ENCODE measurements at regions not wholly inside any gene's neighbourhood (a gene's known extent, or its start where the extent isn't known, plus 50 kb on each side); places are given as distances from the start of the nearest gene placed in this dataset.
A peak's percentile ranks its signal among the peaks of the same experiment; 100 is the strongest.

- DNase-seq, result no peak
Observed at GRCh38 chr2:104420420-104420819, 433.5 kb upstream of the POU3F3 start.

GRCh38 chr2:104420953-104421352, 433.0 kb upstream of the POU3F3 start:
- no peak for DNase-seq

GRCh38 chr2:104425850-104426595, 427.9 kb upstream of the POU3F3 start:
- DNase-seq, result no peak

GRCh38 chr2:104428155-104428554, 425.8 kb upstream of the POU3F3 start:
- peak in 1 of 2 experiments; percentile 13 for DNase-seq

GRCh38 chr2:104429639-104430358, 424.1 kb upstream of the POU3F3 start:
- DNase-seq, result no peak

- DNase-seq, result no peak
Observed at GRCh38 chr2:104430359-104430740, 423.6 kb upstream of the POU3F3 start.

- no peak for DNase-seq
Observed at GRCh38 chr2:104430852-104431251, 423.1 kb upstream of the POU3F3 start.

GRCh38 chr2:104431701-104432121, 422.2 kb upstream of the POU3F3 start:
- no peak for DNase-seq

- no peak for DNase-seq
Observed at GRCh38 chr2:104432401-104432800, 421.5 kb upstream of the POU3F3 start.

- DNase-seq, result no peak
Observed at GRCh38 chr2:104432991-104433390, 420.9 kb upstream of the POU3F3 start.

GRCh38 chr2:104433657-104434056, 420.3 kb upstream of the POU3F3 start:
- no peak for DNase-seq

GRCh38 chr2:104434318-104434792, 419.6 kb upstream of the POU3F3 start:
- no peak for DNase-seq

GRCh38 chr2:104434966-104435365, 418.9 kb upstream of the POU3F3 start:
- DNase-seq, result no peak

- no peak for DNase-seq
Observed at GRCh38 chr2:104438481-104438880, 415.4 kb upstream of the POU3F3 start.

- peak; percentile 91 to 94 for DNase-seq
Observed at GRCh38 chr2:104443145-104443544, 410.8 kb upstream of the POU3F3 start.

- DNase-seq, result no peak
Observed at GRCh38 chr2:104444392-104444791, 409.5 kb upstream of the POU3F3 start.

GRCh38 chr2:104444889-104445288, 409.0 kb upstream of the POU3F3 start:
- peak in 1 of 2 experiments; percentile 2 for DNase-seq

GRCh38 chr2:104447831-104448434, 406.0 kb upstream of the POU3F3 start:
- peak in 1 of 2 experiments; percentile 15 for DNase-seq

GRCh38 chr2:104448661-104449440, 405.1 kb upstream of the POU3F3 start:
- DNase-seq, result no peak

- no peak for DNase-seq
Observed at GRCh38 chr2:104452558-104452957, 401.4 kb upstream of the POU3F3 start.

GRCh38 chr2:104462731-104463130, 391.2 kb upstream of the POU3F3 start:
- no peak for DNase-seq

GRCh38 chr2:104465981-104466380, 387.9 kb upstream of the POU3F3 start:
- peak; percentile 78 to 84 for DNase-seq

GRCh38 chr2:104468846-104469245, 385.1 kb upstream of the POU3F3 start:
- no peak for DNase-seq

All from AML-193 (cell line).